Left cardiac atrium (tissue), 4 donors: ENCODE measurements at regions not wholly inside any gene's neighbourhood (a gene's known extent, or its start where the extent isn't known, plus 50 kb on each side); places are given as distances from the start of the nearest gene placed in this dataset.

Source experiments
- ATAC-seq, 2 donors: fragments of 200-7000 bp; cut with Tn5 transposase; one replicate each; pipeline ENCODE4 v1.9.1; 2020; ENCODE audit warnings: mild to moderate bottlenecking in 2 of 2, moderate library complexity in 2 of 2
- DNase-seq: peaks from one replicate; pipeline ENCODE4 v3.0.0-alpha.2; 2020
- intact Hi-C, 2 donors: fragments of 100-400 bp; cut with DNase I; formaldehyde crosslinking; loops; one replicate each; pipeline versions ENCODE4 v1.14.1 to v1.15.1; 2022 to 2023
- donor health status: DM: no; HTN: yes; CAD: no.
- donor health status: DM: no; HTN: yes; CAD: no; lungs with severe emphysema.
- donor health status: DM: yes; HTN: yes; CAD: no.
- donor health status: Dilated cardiomyopathy.

DNA sequence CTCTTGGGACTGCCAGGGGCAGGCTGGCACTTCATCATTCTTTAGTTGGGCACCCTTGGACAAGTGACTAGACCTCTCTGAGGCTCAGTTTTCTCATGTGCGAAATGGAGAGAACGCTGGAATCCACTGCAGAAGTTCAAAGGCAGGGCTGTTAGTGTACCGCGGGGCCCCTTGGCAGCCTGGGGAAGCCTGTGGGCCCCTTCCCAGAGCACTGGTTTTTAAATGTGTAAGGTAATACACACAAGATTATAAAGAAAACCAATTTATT, 209.5 kb upstream of the MVB12B start:
- intact Hi-C loops = no loop called here
- DNase-seq (no peak), ATAC-seq (no peak)

DNA sequence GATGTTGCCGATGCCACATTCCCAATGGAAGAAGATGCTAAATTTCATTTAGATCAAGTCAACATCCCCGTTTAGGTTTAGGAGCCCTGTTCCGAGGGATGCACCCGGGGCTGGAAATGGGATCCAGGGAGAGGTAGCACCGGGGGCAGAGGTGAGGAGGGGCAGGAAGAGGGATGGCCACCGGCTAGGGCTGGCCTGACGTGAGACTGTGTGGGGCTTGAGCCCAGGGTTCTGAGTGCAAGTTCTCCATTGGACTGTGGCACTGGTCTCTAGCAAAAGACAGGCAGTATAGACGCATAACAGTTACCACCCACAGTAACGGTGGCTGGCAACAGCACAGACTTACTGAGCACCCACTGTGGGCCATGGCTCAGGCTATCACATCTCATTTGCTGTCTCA, 209.0 kb upstream of the MVB12B start:
- intact Hi-C loops = no loop called here
- ATAC-seq (no peak), DNase-seq (no peak)

DNA sequence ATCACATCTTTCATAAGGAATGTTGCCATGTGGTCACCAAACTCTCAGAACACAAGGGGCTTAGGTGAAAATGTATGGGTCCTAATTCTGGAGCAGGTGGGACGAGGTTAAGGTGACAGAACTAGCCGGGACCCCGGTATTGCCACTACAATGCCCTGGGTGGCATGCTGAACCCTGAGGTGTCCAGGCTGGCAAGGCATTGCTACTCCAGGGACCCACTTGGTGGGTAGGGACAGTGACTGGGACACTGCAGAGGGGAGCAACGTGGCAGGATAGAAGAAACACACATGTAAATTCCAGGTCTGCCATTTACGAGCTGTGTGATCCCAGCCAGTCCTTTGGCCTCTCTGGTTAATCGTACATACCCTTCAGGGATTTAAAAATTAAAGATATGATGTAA, 206.9 kb upstream of the MVB12B start:
- no peak for ATAC-seq

DNA sequence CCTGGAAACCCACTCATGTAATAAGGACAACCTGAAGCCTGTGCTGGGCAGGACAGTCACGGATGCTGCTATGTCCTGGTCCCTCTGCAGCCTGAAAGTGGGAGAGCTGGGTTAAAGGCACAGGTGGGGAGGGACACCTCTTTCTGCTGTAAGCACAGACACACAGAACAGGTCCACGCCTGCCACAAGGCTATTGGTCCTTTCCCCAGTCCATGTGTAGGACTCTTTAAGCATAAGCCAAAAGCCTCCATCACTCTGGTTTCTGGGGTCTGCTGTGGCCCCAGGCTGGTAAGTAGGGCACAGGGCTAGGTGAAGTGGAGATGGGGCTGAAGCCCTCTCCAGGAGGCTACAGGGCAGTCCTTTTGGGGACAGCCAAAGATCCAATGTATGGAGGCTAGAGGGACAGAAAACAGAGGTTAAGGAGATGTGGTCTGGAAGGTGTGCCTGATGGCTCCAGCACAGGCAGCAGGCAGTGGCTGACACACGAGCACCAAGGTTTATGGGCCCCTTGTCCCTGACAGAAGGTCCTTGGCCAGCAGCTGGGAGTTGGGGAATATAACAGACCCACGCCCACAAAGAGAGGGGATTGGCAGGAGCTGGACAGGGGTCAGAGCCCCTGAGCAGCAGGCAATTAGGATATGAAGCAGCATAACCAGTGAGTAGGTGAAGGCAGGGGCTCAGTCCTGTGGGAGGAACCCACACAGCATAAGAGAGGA, 203.6 kb upstream of the MVB12B start:
- no peak for ATAC-seq
- no peak for DNase-seq
- intact Hi-C loops = no loop called here

More for the DNA sequence above, 206.9 kb upstream of the MVB12B start:
- intact Hi-C loops = no loop called here
- no peak for DNase-seq

DNA sequence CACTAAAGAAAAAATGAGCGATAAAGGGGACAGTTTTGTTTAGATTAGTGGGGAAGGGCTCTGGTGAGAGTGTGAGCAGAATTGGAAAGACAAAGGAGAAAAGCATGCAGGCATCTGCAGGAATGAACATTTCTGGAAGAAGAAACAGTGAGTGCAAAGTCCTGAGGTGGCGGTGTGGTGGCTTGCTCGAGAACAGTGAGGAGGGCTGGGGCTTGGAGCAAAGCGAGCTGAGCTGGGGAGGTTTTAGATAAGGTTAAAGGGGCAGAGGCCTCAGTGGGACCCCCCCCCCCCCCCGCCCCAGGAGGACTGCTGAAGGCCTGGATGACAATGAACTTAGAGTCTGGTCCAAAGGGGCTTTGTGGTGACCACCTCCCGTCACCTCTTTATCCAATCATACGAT, 202.7 kb upstream of the MVB12B start:
- ATAC-seq (no peak), DNase-seq (no peak)
- intact Hi-C loops = no loop called here

DNA sequence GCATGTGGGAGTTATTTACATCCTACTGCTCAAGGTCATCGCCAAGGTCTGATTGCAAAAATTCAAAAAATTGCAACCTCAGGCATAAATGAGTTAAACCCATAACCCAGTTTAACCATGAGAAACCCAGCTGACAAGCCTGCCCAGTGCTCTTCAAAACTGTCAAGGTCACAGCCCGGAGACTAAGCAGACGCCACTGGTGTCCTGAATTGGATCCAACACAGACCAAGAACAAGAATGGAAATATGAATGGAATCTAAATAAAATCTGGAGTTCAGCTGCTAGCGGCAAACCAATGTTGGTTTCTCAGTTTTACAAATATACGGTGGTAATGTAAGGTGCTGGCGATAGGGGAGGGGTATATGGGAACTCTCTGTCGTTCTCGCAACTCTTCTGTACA, 201.5 kb upstream of the MVB12B start:
- no peak for ATAC-seq

DNA sequence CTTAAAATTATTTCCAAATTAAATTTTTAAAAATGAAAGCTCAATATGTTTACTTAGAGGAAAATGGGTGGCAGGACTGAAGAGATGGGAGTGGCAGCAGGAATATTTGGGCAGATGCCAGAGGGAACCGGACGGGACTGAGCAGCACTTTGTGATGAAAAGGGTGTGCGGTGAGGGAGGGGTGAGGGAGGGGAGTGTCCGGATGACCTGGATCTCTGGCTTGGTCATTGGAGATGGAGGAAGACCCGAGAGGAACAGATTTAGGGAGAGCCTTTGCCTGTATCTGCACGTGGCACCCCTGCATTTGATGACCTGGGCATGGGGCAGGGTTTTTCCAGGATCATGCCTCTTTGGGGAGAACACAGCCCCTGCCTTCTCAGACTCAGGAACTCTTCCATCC, 201.1 kb upstream of the MVB12B start:
- intact Hi-C loops = no loop called here
- ATAC-seq = peak; percentile 30 to 50
- DNase-seq = no peak

More for the DNA sequence above, 201.5 kb upstream of the MVB12B start:
- intact Hi-C loops = no loop called here
- DNase-seq = no peak

DNA sequence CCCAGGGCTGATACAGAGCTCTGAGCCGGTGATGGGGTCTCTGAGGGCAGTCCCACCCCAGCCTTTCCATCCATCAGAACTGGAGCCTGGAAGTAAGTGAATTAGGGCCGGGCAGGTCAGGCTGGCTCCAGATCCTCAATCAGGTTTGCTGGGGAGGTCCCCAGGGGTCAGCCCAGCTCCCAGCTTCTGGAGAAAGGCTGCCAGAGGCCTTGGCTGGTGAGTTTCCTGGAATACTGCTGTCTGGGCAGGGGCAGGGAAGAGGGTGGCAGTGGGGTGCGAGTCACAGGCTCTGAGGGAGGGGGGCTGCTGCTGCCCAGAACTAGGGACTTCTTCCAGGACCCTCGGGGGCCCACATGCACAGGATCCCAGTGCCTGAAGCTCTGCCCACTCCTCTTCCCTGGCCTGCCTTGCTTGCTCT, 200.6 kb upstream of the MVB12B start:
- intact Hi-C loops = no loop called here
- no peak for ATAC-seq
- no peak for DNase-seq

DNA sequence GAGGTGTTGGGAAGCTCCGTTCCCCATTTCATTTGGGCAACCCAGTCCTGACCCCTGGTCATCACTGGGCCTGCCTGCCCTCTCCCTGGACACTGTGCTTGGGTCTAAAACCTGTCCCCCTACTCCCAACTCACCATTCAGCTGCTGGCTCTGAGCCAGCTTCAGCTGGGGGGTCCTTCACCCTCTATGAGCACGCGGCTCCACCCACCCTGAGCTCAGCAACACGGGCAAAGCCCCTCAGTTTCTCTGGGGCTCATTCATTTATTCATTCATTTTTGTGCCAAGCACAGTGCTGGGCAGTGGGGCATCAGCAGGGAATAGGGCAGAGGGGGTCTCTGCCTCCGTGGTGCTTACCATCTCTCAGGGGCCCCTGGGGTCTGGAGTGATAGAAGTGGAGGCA, 199.8 kb upstream of the MVB12B start:
- intact Hi-C loops = no loop called here
- DNase-seq = no peak
- ATAC-seq = no peak

DNA sequence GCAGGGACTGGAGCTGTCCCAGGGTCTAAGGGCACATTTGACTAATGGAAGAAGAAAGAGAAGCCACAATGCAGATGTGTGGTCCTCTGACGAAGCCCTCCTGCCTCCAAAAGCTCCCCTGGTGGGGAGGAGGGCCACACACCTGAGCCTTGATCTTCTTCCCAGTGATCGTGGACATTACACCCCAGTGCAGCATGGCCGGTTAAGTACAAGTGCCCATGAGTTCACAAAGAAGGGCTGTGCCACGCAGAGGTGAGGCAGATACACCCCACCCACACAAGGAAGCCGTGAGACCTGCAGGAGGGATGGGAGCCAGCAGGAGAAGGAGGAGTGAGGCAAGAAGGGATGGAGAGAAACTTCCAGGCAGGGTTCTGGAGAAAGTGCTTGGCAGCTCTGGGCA, 199.0 kb upstream of the MVB12B start:
- ATAC-seq (no peak), DNase-seq (no peak)

DNA sequence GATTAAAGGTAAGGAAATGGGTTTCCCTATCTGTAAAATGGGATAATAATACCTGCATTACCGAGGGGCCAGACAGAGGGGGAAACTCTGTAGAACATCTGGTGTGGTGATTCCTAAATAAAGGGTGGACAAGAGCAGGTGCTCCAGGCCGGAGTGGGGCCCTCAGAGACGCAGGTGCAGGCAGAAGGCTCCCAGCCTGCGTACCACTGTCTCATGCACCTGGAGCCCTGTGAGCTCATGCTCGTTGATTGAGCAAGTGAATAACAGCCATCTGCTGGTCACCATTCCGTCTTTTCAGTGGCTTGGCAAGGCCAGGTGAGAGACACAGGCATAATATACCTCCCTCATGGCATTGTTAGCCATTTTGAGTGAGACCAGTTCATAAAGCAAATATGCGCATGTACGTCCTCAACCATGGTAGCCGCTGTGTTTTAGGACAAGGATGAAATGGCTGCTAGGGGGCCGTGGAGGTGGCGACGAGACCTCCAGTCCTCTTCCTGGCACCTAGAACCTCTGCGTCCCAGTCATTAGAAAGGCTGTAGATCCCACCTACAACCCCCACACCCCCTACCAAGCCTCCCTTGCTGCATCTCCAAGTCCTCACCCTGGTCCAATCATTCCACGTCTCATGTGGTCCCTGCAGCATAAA, 198.0 kb upstream of the MVB12B start:
- no peak for DNase-seq
- no peak for ATAC-seq
- intact Hi-C loops = no loop called here

More for the DNA sequence above, 199.0 kb upstream of the MVB12B start:
- intact Hi-C loops = no loop called here

DNA sequence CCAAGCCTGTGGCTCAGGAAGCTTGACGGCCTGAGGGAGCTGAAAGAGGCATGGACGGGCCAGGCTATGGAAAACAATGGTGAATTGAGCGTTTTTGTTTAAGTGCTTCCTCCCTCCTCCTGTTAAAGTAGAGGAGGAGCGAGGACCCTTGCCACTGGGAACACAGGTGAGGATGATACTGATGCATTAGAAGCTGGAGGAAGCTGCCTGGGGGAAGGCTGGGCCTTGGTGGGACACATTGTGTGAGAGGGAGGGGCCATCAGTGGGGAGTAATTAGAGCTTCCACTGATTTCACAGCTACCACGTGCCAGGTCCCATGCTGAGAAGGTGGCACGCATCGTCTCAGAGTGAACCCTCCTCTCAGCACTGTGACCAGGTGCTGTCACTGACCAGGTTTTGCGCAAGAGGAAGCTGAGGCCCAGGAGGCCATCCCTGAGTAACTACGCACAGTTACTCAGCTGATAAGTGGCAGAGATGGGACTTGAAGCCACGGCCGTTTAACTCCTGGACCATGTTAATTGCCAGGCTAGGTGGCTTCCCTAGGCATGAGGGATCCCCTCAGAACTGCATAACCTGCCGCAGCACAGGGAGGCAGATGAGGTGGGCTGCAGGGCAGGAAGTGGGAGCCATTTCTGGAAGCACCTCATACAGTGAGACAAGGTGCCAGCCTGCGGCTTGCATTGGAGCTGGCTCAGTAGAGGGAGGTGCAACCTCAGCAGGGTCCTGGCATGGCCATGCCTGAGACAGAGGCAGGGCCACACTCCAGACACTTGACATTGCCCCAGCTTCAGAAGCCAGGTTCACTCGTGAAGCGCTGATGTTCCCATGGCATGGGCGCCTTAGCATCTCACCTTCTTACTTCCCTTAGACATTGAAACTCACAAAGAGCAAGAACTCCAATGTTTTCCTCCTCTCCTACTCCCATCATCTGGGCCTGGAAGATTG, 195.3 kb upstream of the MVB12B start:
- no peak for ATAC-seq
- DNase-seq = no peak
- intact Hi-C loops = no loop called here

DNA sequence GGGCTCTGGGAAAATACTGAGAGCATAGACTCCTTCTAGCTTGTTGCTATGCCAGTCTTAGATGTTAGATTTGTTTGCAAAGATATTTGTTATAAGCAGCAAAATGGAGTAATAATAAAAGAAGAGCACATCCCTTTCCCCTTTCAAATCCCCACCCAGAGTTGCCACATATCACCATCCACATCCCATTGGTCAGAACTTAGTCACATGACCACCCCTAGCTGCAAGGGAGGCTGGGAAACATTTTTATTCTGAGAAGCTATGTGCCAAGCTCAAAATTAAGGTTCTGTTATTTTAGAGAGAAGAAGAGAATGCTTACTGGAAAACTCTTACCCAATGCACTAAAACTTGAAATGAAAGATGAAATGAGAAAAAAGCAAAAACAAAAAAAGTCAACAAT, 193.9 kb upstream of the MVB12B start:
- ATAC-seq = no peak

DNA sequence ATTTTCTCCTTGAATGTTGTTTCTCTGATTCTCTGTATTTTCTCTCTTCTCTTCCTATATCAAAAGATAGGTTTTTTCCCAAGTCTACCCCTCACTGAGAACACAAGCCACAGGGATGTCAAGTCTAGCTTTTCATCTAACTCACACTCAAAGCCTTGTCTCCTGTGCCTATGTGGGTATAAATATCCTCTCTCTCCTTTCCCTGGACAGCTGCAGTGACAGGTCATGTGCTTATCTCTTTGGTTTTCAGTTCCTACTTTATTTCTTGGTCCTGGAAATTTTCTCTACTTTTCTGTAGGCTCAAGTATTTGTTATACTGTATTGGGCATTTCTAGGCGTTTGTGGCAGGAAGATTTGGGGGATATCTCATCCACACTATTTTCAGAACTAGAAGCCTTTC, 182.4 kb upstream of the MVB12B start:
- ATAC-seq = peak in 1 of 2 donors; percentile 59
- intact Hi-C loops = no loop called here

More for the DNA sequence above, 193.9 kb upstream of the MVB12B start:
- no peak for DNase-seq
- intact Hi-C loops = no loop called here

DNA sequence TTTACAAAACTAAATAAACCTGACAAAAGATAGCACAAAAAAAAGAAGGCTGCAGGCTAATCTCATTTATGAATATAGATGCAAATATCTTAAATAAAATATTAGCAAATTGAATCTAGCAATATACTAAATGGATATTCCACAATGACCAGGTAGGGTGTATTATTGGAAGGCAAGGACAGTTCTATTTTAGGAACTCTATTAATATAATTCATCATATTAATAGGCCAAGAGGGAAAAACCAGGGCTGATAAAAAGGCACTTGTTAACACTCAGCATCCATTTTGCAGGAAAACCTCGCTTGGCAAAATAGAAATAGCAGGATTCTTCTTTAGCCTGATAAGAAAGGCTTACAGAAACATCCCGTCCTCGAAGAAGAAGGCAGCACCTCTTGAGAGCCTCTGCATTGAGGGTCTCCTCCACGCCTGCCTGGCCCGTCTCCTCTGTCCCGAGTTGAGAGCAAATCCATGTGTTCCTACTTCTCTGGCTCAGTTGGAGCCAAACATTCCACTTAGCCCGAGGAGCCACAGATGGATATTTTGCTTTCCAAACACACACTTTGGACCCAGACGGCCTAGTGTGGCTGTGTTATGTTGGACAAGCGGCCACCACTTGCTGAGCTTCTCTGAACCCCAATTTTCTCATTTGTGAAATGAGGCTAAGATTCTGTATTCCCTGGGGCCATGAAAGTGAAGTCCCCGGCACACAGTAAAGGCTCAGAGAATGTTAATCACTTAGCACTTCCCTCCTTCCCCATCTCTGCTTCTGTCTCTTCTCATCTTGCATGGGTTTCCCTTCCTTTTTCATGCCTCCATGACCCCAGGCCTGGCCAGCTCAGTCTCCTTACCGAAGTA, 181.8 kb upstream of the MVB12B start:
- DNase-seq (no peak), ATAC-seq (no peak)
- intact Hi-C loops = no loop called here

More for the DNA sequence above, 182.4 kb upstream of the MVB12B start:
- no peak for DNase-seq

DNA sequence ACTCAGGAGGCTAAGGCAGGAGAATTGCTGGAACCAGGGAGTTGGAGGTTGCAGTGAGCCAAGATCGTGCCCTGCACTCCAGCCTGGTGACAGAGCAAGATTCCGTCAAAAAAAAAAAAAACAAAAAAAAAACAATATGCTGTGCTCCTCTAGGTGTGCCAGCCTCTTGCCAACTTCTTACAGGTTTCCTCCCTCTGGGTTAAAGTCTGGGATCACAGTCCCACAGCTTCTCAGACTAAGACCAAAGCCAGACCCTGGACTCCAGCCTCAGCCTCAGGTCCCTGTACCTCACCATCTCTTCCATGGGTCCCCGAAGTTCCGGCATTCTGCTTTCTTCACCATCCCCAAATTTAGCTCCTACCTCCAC, 180.8 kb upstream of the MVB12B start:
- DNase-seq (no peak), ATAC-seq (no peak)
- intact Hi-C loops = no loop called here

DNA sequence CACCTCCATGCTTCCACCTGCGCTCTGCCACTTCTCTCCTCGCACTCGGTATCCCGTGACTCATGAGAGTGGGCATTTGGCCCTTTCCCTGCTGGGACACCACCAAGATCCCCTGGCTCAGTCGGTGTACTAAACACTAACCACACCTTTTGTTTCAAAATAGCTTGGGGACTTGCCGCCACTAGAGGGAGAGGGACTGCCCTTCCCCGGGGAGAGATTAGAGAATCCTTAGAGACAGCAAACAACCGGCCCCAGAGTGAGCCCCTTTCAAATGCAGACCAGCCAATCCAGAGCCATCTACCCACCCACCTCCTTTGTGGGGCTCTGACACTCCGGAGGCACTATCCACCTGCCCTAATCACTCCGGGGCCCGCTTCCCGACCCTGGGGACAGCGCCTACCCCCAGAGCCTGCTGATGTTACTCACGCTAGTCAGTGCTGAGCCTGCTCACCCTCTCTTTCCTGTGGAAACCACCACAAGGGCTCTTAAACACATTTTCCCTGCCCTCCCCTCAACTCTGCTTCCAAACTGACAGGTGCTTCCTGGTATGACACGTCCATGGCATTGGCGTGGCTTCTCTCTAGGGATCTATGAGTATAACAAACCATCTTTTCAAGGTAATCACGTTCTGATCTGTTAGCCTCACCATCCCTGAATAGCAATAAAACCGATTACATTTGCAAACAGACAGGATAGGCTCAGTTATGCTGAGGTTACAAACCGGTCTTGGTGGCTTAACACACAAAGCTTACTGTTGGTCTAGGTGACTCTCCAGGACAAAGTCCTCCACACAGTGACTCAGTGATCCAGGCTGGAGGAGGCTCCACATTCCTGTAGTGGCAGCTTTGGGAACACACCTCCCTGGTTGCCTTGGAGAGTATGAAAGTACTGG, 180.1 kb upstream of the MVB12B start:
- intact Hi-C loops = no loop called here
- no peak for DNase-seq
- peak in 1 of 2 donors; percentile 38 for ATAC-seq

DNA sequence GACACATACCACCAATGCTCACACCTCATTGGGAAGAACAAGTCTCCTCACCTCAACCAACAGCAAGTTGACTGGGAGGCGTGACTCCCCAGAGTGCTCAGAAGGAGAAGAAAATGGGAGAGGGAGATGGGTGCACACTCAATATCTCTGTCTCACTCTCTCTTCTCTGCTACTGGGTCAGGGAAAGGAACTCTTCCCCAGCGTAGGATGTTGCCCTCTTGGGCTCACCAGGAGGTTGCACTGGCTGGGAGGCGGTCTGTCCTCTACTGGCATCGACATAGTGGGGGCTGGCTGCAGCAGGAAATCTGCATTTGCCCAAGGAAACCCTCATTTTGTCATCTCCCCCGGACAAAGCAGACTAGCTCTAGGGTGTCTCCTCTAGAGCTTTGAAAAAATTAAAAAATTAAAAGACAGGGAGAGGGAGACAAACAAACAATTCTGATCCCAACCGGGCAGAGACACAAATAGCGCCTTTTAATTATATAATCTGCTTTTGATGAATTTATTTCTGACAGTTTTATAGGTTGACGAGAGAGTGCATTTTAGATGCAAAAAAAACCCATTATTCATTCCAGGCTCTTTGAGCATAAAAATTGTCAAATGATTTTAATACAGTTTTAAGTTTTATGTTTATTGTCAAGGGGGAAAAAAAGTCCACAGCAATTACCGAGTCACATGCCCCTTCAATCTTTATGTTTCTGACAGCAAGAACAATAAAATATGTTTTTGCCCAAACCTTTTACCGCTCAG, 179.3 kb upstream of the MVB12B start:
- intact Hi-C loops = no loop called here
- no peak for DNase-seq
- no peak for ATAC-seq
